Right lobe of liver (tissue), 6 donors: ENCODE measurements at regions not wholly inside any gene's neighbourhood (a gene's known extent, or its start where the extent isn't known, plus 50 kb on each side); places are given as distances from the start of the nearest gene placed in this dataset.
"Not testable (repeated sequence)": the region's sequence is repeated elsewhere in the genome, so short reads cannot be mapped to it uniquely, and the experiment has no call there.

ENCODE experiments used
- ATAC-seq, 4 donors: fragments of 200-7000 bp; cut with Tn5 transposase; one replicate each; pipeline ENCODE4 v1.9.1; 2020; ENCODE audit warnings: mild to moderate bottlenecking in 4 of 4, moderate library complexity in 4 of 4
- DNase-seq, 3 donors: peaks; one replicate each; pipeline ENCODE4 v3.0.0-alpha.2; 2020
- H3K27ac ChIP-seq, 3 donors: fragments of 200-600 bp; one replicate each; pipeline ENCODE4 v1.8.0; 2022
- H3K27me3 ChIP-seq, 2 donors: fragments of 200-600 bp; one replicate each; pipeline ENCODE4 v1.8.0; 2022
- H3K36me3 ChIP-seq, 4 donors: fragments of 200-600 bp; sonication (generic) in 1 of 4; one replicate each; pipeline versions ENCODE4 v1.5.1 to v1.8.0; 2017 to 2022; ENCODE audit warnings: control low read depth in 1 of 4
- H3K4me1 ChIP-seq, 4 donors: fragments of 200-600 bp; sonication (generic) in 1 of 4; one replicate each; pipeline versions ENCODE4 v1.5.1 to v1.8.0; 2017 to 2022; ENCODE audit warnings: control low read depth in 1 of 4
- H3K4me3 ChIP-seq, 3 donors: fragments of 200-600 bp; one replicate each; pipeline ENCODE4 v1.8.0; 2022
- H3K9me3 ChIP-seq, 4 donors: fragments of 200-600 bp; sonication (generic) in 1 of 4; one replicate each; pipeline versions ENCODE4 v1.5.1 to v1.8.0; 2017 to 2022; ENCODE audit warnings: control low read depth in 1 of 4
- WGBS: methylation state at CpG from one replicate; pipeline ENCODE4 v1.1.6; 2018; ENCODE audit warnings: low coverage, low lambda C conversion rate; ENCODE audit not compliant: insufficient coverage; ENCODE audit errors: missing lambda C conversion rate; 5-methylcytosine and 5-hydroxymethylcytosine counted together
- intact Hi-C, 2 donors: fragments of 100-400 bp; cut with DNase I; formaldehyde crosslinking; loops; one replicate each; pipeline versions ENCODE4 v1.11.2 to v1.14.1; 2022
- TF ChIP-seq, protein P1 (sequence below), 4 donors: fragments of 200-600 bp in 3 of 4; fragments of 450-650 bp in 1 of 4; IDR thresholded peaks; one replicate each; pipeline versions ENCODE4 v1.5.1 to v1.8.0; 2016 to 2022; ENCODE audit warnings: antibody characterized with exemption in 4 of 4, mild to moderate bottlenecking in 2 of 4
- donor health status: DM: no; HTN: yes; CAD: no.
- donor health status: DM: no; HTN: no; CAD: no.
- donor health status: DM: no; HTN: no; CAD: no.
- donor health status: DM: no; HTN: yes; CAD: no.
- donor health status: DM: no; HTN: yes; CAD: no.

DNA sequence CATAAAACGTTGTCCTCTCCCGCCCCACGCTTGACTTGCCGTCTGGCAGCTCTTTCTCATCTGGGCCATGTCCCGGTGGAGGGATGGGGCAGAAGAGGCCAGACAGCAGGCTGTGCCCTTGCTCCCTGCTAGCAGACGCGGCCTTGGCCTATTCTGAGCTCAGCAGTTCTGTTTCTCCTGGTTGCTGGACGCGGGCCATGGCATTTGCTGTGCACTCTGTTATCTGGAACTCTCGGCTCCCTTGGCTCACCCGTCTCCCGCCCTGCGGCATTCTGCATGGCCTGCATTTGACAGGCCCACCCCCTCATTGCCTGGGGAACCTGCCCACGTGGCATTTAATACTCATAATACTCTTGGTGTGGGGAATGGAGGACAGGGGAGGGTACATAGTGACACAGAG lies 146.3 kb downstream of the BCL2L11 start:
- ATAC-seq: peak; percentile 97 to 98 (median 98)
- WGBS: no CpG with 5 or more reads among the region's 14 CpGs
- H3K36me3 ChIP-seq, H3K27me3 ChIP-seq, H3K4me1 ChIP-seq, H3K9me3 ChIP-seq, H3K4me3 ChIP-seq, intact Hi-C loops: not testable (repeated sequence)
- DNase-seq: peak; percentile 90 to 97 (median 96)
- TF ChIP-seq, protein P1, sequence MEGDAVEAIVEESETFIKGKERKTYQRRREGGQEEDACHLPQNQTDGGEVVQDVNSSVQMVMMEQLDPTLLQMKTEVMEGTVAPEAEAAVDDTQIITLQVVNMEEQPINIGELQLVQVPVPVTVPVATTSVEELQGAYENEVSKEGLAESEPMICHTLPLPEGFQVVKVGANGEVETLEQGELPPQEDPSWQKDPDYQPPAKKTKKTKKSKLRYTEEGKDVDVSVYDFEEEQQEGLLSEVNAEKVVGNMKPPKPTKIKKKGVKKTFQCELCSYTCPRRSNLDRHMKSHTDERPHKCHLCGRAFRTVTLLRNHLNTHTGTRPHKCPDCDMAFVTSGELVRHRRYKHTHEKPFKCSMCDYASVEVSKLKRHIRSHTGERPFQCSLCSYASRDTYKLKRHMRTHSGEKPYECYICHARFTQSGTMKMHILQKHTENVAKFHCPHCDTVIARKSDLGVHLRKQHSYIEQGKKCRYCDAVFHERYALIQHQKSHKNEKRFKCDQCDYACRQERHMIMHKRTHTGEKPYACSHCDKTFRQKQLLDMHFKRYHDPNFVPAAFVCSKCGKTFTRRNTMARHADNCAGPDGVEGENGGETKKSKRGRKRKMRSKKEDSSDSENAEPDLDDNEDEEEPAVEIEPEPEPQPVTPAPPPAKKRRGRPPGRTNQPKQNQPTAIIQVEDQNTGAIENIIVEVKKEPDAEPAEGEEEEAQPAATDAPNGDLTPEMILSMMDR (IDR thresholded peaks at IDR 0.05): peak in 3 of 4 donors; percentile 20 to 29 (median 23)
- H3K27ac ChIP-seq: peak overlapping the region in 1 of 3 donors; percentile 33

GRCh38 chr2:111269761-111270323 lies 149.1 kb downstream of the BCL2L11 start:
- H3K27ac ChIP-seq, H3K4me1 ChIP-seq, ATAC-seq, H3K27me3 ChIP-seq, H3K9me3 ChIP-seq, H3K4me3 ChIP-seq, intact Hi-C loops, DNase-seq, H3K36me3 ChIP-seq: not testable (repeated sequence)
- WGBS: no CpG with 5 or more reads among the region's 4 CpGs

DNA sequence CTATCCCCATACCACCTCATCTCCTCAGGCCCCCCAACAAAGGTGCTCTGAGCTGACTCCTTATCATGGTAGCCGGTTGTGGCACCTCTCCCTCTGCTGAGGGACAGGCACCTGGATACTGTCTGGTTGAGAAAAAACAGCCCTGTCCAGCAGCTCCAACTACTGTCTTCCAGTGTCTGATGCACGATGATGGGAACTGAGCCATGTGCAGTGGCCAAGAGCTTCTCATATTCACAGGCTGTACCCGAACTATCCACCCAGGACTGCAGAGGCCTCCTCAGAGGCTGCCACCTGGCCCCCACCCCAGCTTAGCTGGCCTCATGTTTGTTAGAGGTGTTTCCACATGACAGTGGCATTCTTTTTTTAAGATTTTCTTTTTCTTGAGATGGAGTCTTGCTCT lies 149.9 kb downstream of the BCL2L11 start:
- H3K4me1 ChIP-seq, DNase-seq, H3K36me3 ChIP-seq, H3K27ac ChIP-seq, intact Hi-C loops, H3K9me3 ChIP-seq, H3K4me3 ChIP-seq, H3K27me3 ChIP-seq, ATAC-seq: not testable (repeated sequence)
- WGBS: no CpG with 5 or more reads among the region's 3 CpGs

- H3K27me3 ChIP-seq, H3K9me3 ChIP-seq, H3K27ac ChIP-seq, intact Hi-C loops, H3K4me1 ChIP-seq, DNase-seq, H3K36me3 ChIP-seq, H3K4me3 ChIP-seq, ATAC-seq: not testable (repeated sequence)
- no CpG with 5 or more reads among the region's 8 CpGs for WGBS
These were observed 151.1 kb downstream of the BCL2L11 start for GRCh38 chr2:111271647-111272304.

DNA sequence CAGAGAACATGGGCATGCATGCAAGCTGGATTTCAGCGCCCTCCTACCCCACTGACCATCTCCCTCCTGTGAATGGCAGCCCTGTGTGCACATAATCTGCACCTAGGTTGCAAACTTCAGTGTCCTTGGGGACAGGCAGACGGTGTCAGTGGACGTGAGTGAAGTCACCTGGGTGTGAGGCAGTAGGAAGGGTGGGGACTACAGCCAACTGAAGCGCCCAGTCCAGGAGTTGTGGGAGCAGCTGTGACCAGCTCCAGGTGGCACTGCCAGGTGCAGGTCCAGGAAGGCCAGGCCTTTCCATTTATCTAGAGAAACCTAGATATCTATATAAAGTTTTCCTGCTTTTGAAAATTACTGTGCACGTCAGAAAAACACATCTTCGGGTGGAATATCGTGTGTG lies 152.3 kb downstream of the BCL2L11 start:
- H3K4me3 ChIP-seq, intact Hi-C loops, H3K36me3 ChIP-seq, H3K4me1 ChIP-seq, ATAC-seq, H3K27me3 ChIP-seq, H3K9me3 ChIP-seq, H3K27ac ChIP-seq, DNase-seq: not testable (repeated sequence)
- 84% methylated on average over 3 of the region's 7 CpGs for WGBS

GRCh38 chr2:111275047-111275853 lies 154.5 kb downstream of the BCL2L11 start:
- H3K4me1 ChIP-seq: not testable (repeated sequence)
- WGBS: 72% methylated on average over 10 of the region's 15 CpGs

DNA sequence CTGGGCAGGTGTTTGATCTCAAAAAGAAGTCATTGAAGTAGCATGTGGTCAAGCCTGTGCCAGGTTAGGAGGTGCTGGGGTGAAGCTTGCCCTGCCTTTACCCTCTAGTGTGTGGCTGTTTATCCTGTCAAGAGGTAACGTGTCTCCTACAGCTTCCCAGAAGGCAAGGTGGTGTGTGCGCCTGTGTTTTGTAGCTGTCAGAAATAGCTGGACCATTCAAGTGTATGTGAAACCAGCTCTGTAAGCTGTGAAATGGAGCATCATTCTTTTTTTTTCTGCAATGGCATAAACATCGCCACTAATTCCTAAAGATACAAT lies 155.1 kb downstream of the BCL2L11 start:
- WGBS: 83% methylated on average over 1 of the region's 3 CpGs
- H3K27me3 ChIP-seq, H3K27ac ChIP-seq, intact Hi-C loops, H3K9me3 ChIP-seq, H3K36me3 ChIP-seq, DNase-seq, ATAC-seq, H3K4me3 ChIP-seq, H3K4me1 ChIP-seq: not testable (repeated sequence)

More at GRCh38 chr2:111275047-111275853, 154.5 kb downstream of the BCL2L11 start:
- H3K27me3 ChIP-seq, H3K36me3 ChIP-seq, H3K9me3 ChIP-seq, H3K4me3 ChIP-seq, H3K27ac ChIP-seq, intact Hi-C loops: not testable (repeated sequence)
- ATAC-seq (peak; percentile 56 to 77 (median 73)), DNase-seq (peak in 1 of 3 donors; percentile 50)

DNA sequence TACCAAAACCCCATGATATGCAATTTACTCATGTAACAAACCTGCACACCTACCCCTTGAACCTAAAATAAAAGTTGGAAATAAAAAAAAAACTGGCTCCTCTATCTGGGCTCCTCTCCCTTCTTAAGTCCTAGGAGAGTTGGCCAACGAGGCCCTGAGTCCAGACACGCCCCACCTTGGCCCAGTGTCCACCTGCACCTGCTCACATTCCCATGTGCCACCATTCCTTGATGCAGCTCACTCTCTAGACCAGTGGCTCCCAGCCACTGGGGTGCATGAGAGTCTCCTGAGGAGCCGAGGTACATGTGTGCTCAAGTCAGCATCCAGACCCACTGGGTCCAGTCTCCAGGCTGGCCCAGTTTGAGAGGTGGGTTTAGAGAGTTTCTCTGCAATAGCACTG lies 157.4 kb downstream of the BCL2L11 start:
- not testable (repeated sequence) for ATAC-seq

DNA sequence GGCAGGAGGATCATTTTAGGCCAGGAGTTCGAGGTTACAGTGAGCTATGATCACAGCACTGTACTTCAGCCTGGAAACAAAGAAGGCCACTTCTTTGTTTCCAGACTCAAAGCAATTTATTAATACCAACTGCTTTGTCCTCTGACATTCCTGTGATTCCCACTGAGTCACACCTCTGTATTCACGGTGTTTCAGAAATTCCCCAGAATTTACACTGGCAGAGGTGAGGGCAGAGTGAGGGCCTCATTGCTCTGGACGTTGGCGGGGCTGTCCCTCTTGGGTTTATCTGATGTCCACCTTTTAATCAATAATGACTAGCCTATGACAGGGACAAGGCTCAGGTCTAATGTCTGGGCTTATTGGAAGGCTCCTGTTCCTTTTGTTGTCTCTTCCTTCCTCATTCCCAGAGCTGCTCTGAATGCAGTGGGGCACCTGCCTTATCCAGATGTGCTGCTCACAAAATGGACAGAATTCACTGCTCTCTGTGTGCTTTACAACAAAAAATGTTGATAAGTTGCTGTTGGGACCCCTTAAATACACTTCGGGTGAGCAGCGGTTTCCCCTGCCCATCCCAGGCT lies 160.1 kb downstream of the BCL2L11 start:
- intact Hi-C loops, H3K4me1 ChIP-seq, DNase-seq, H3K27ac ChIP-seq, H3K4me3 ChIP-seq, H3K27me3 ChIP-seq, H3K36me3 ChIP-seq, H3K9me3 ChIP-seq: not testable (repeated sequence)
- WGBS: no CpG with 5 or more reads among the region's 6 CpGs
- peak in 1 of 4 donors; percentile 18 for ATAC-seq

More for the DNA sequence above, 157.4 kb downstream of the BCL2L11 start:
- H3K27ac ChIP-seq, intact Hi-C loops, H3K27me3 ChIP-seq, H3K4me1 ChIP-seq, H3K36me3 ChIP-seq, H3K9me3 ChIP-seq, H3K4me3 ChIP-seq, DNase-seq: not testable (repeated sequence)
- WGBS: no CpG with 5 or more reads among the region's 3 CpGs

- H3K27ac ChIP-seq, intact Hi-C loops, H3K4me1 ChIP-seq, DNase-seq, ATAC-seq, H3K4me3 ChIP-seq, H3K36me3 ChIP-seq, H3K9me3 ChIP-seq, H3K27me3 ChIP-seq: not testable (repeated sequence)
- no CpG with 5 or more reads among the region's 5 CpGs for WGBS
These were observed 161.4 kb downstream of the BCL2L11 start for GRCh38 chr2:111282162-111282561.
